ENCODE measurements at regions not wholly inside any gene's neighbourhood (a gene's known extent, or its start where the extent isn't known, plus 50 kb on each side); places are given as distances from the start of the nearest gene placed in this dataset.

- DNase-seq (ENCODE audit: low spot score): no peak
These were observed 206.9 kb downstream of the TFAP2C start for GRCh38 chr20:56835829-56836550.

- no peak for DNase-seq (ENCODE audit: low spot score)
These were observed 210.1 kb downstream of the TFAP2C start for GRCh38 chr20:56839222-56839621.

- DNase-seq (ENCODE audit: low spot score): no peak
These were observed 210.7 kb downstream of the TFAP2C start for GRCh38 chr20:56839786-56840185.

GRCh38 chr20:56840716-56841261 lies 211.7 kb downstream of the TFAP2C start:
- no peak for DNase-seq (ENCODE audit: low spot score)

- DNase-seq (ENCODE audit: low spot score): no peak
These were observed 212.3 kb downstream of the TFAP2C start for GRCh38 chr20:56841346-56841908.

GRCh38 chr20:56842056-56842455 lies 212.9 kb downstream of the TFAP2C start:
- DNase-seq (ENCODE audit: low spot score): no peak

GRCh38 chr20:56843386-56843785 lies 214.3 kb downstream of the TFAP2C start:
- no peak for DNase-seq (ENCODE audit: low spot score)

- DNase-seq (ENCODE audit: low spot score): no peak
These were observed 214.7 kb downstream of the TFAP2C start for GRCh38 chr20:56843817-56844216.

GRCh38 chr20:56845546-56846086 lies 216.5 kb downstream of the TFAP2C start:
- no peak for DNase-seq (ENCODE audit: low spot score)

GRCh38 chr20:56848561-56848960 lies 219.5 kb downstream of the TFAP2C start:
- no peak for DNase-seq (ENCODE audit: low spot score)

GRCh38 chr20:56851552-56851951 lies 222.4 kb downstream of the TFAP2C start:
- no peak for DNase-seq (ENCODE audit: low spot score)

GRCh38 chr20:56855708-56856107 lies 226.6 kb downstream of the TFAP2C start:
- DNase-seq (ENCODE audit: low spot score): no peak

GRCh38 chr20:56857950-56858349 lies 228.8 kb downstream of the TFAP2C start:
- DNase-seq (ENCODE audit: low spot score): no peak

- no peak for DNase-seq (ENCODE audit: low spot score)
These were observed 230.1 kb downstream of the TFAP2C start for GRCh38 chr20:56859039-56859800.

GRCh38 chr20:56859801-56860261 lies 230.7 kb downstream of the TFAP2C start:
- no peak for DNase-seq (ENCODE audit: low spot score)

- DNase-seq (ENCODE audit: low spot score): no peak
These were observed 231.3 kb downstream of the TFAP2C start for GRCh38 chr20:56860413-56860812.

- no peak for DNase-seq (ENCODE audit: low spot score)
These were observed 232.5 kb downstream of the TFAP2C start for GRCh38 chr20:56861590-56861989.

- no peak for DNase-seq (ENCODE audit: low spot score)
These were observed 235.9 kb downstream of the TFAP2C start for GRCh38 chr20:56865055-56865454.

GRCh38 chr20:56867128-56867527 lies 238.0 kb downstream of the TFAP2C start:
- no peak for DNase-seq (ENCODE audit: low spot score)

- DNase-seq (ENCODE audit: low spot score): no peak
These were observed 239.6 kb downstream of the TFAP2C start for GRCh38 chr20:56868746-56869145.

- DNase-seq (ENCODE audit: low spot score): no peak
These were observed 241.2 kb downstream of the TFAP2C start for GRCh38 chr20:56870271-56870670.

GRCh38 chr20:56871691-56872090 lies 242.6 kb downstream of the TFAP2C start:
- DNase-seq (ENCODE audit: low spot score): no peak

Data from cerebellar cortex (tissue), 1 donor.